SK-N-SH treated with all-trans-retinoic acid at 6 μM for 48 hours (cell line): ENCODE measurements at regions not wholly inside any gene's neighbourhood (a gene's known extent, or its start where the extent isn't known, plus 50 kb on each side); places are given as distances from the start of the nearest gene placed in this dataset.
"Not testable (repeated sequence)": the region's sequence is repeated elsewhere in the genome, so short reads cannot be mapped to it uniquely, and the experiment has no call there.

Source experiments
- CSRNP3 ChIP-seq: fragments of 250-450 bp; sonication (Bioruptor Pico); IDR thresholded peaks from 2 replicates; pipeline ENCODE4 v1.5.1; 2021; ENCODE audit warnings: mild to moderate bottlenecking, moderate library complexity
- PATZ1 ChIP-seq: fragments of 250-450 bp; sonication (Bioruptor Pico); IDR thresholded peaks from 2 replicates; pipeline ENCODE4 v1.8.0; 2020; ENCODE audit warnings: mild to moderate bottlenecking, moderate library complexity, borderline replicate concordance
- POU6F1 ChIP-seq: fragments of 250-450 bp; sonication (Bioruptor Pico); IDR thresholded peaks from 2 replicates; pipeline ENCODE4 v1.8.0; 2021; ENCODE audit warnings: low read depth, mild to moderate bottlenecking, moderate library complexity, borderline replicate concordance

- not testable (repeated sequence) for TF ChIP-seq POU6F1, CSRNP3, PATZ1 (CRISPR knock-in tag)
These were observed 86.1 kb upstream of the IGFBPL1 start for GRCh38 chr9:38510340-38510739.
